Activated naive CD4-positive, alpha-beta T cell treated with anti-CD3 and anti-CD28 coated beads for 36 hours (primary cell): ENCODE measurements at regions not wholly inside any gene's neighbourhood (a gene's known extent, or its start where the extent isn't known, plus 50 kb on each side); places are given as distances from the start of the nearest gene placed in this dataset.

ENCODE experiments used
- CTCF ChIA-PET: fragments of 350-600 bp; sonication (Branson Sonifier 250); formaldehyde crosslinking; loops from one replicate; lab custom pipeline; 2021; ENCODE audit warnings: antibody characterized with exemption; lab: Charles Lee
- DNase-seq: peaks from one replicate; pipeline ENCODE4 v3.0.0-alpha.2; 2020
- H3K27ac Mint-ChIP-seq: one replicate; pipeline ENCODE4 v1.8.0; 2021; ENCODE audit warnings: mild to moderate bottlenecking, mixed read lengths
- H3K27me3 Mint-ChIP-seq: one replicate; pipeline ENCODE4 v1.8.0; 2021; ENCODE audit warnings: low read depth, mixed read lengths
- H3K36me3 Mint-ChIP-seq: one replicate; pipeline ENCODE4 v1.8.0; 2021; ENCODE audit warnings: low read depth, mixed read lengths
- H3K4me1 Mint-ChIP-seq: one replicate; pipeline ENCODE4 v1.8.0; 2021; ENCODE audit warnings: low read depth, mixed read lengths
- H3K4me3 Mint-ChIP-seq: one replicate; pipeline ENCODE4 v1.8.0; 2021; ENCODE audit warnings: mild to moderate bottlenecking, moderate library complexity, mixed read lengths
- H3K9me3 Mint-ChIP-seq: one replicate; pipeline ENCODE4 v1.8.0; 2021; ENCODE audit warnings: mixed read lengths
- intact Hi-C: fragments of 100-400 bp; cut with micrococcal nuclease; formaldehyde crosslinking; loops from one replicate; pipeline ENCODE4 v1.15.1; 2023

DNA sequence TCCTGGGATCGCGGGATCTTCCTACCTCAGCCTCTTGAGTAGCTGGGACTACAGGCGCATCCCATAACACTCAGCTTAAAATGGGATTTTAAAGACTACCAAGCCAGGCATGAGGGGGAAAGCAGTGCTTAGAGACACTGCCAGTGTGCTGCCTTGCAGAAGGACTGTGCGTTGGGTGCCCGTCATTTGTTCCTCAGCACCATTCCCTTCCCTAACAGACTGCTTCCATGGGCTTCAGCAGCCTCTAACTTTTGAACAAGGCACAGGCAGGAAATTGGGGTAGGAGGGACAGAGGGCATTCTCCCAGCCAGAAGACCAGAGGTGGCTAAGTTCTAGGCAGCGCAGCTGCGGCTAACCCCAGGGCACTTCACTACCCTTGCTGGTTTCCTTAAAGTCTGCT, 73.9 kb upstream of the USP24 start:
- intact Hi-C loops, result loop anchor here (5.0 to 10.0 kb wide), 2 partner anchors 176 to 1533 kb away; no protein-coding TSS in a partner anchor
- CTCF ChIA-PET, result interaction anchor here (1.1 kb wide), 1 partner anchor 49 kb away, joined by 4 read pairs; no protein-coding TSS in a partner anchor

DNA sequence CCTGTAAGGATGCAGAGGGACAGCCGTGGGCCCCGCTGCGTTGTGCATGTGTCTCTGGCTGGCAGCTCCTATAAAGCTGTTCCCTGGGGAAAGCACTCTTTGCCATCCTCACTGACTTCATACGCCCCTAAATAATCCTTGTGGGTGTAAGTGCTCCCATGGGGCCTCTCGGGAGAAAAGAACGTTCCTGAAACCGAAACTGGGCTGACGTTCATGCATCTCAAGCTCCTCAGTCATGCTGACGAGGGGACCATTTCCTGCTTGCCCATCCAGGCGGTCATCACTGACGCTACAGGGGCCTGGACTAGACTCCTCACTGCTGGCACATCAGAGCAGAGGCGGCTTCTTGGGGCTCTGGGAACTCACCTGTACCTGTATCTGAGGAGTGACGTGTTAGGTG, 73.1 kb upstream of the USP24 start:
- H3K4me3 Mint-ChIP-seq, result no peak overlapping the region
- CTCF ChIA-PET, result interaction anchor here (1.0 to 1.1 kb wide), 2 partner anchors 48 to 50 kb away, joined by 3 to 4 read pairs; no protein-coding TSS in a partner anchor
- H3K36me3 Mint-ChIP-seq, result no peaks in the 10 kb centered on the region
- H3K9me3 Mint-ChIP-seq, result no peaks in the 10 kb centered on the region
- peaks cover 25% of the 10 kb centered on the region for H3K4me1 Mint-ChIP-seq
- intact Hi-C loops, result loop anchor here (5.0 to 10.0 kb wide), 2 partner anchors 177 to 1534 kb away; no protein-coding TSS in a partner anchor
- no peak overlapping the region for H3K27ac Mint-ChIP-seq
- peaks cover 2% of the 10 kb centered on the region for H3K27me3 Mint-ChIP-seq
- no peak for DNase-seq

More for the DNA sequence above, 73.9 kb upstream of the USP24 start:
- H3K9me3 Mint-ChIP-seq, result no peaks in the 10 kb centered on the region
- H3K27me3 Mint-ChIP-seq, result peaks cover 2% of the 10 kb centered on the region
- no peak for DNase-seq
- peaks cover 25% of the 10 kb centered on the region for H3K4me1 Mint-ChIP-seq
- H3K27ac Mint-ChIP-seq, result no peak overlapping the region
- H3K36me3 Mint-ChIP-seq, result no peaks in the 10 kb centered on the region
- H3K4me3 Mint-ChIP-seq, result no peak overlapping the region

DNA sequence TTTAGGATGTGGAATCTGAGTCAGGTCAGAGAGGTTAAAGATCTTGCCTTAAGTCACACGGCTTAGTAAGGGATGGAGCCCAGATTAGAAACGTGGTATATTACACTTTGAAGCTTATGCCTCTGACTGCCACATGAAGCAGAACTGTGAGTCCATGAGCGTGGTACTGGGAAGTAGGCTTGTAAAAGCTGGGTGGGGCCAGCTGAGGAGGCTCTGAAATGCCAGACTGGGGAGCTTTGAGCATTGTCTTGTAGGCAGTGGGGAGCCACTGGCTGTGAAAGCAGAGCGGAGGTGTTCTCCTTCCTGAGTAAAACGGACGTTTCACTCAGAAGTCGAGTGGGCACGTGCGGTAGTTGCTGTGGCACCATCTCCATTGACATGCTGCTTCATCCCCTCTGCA, 72.6 kb upstream of the USP24 start:
- no peak for DNase-seq

DNA sequence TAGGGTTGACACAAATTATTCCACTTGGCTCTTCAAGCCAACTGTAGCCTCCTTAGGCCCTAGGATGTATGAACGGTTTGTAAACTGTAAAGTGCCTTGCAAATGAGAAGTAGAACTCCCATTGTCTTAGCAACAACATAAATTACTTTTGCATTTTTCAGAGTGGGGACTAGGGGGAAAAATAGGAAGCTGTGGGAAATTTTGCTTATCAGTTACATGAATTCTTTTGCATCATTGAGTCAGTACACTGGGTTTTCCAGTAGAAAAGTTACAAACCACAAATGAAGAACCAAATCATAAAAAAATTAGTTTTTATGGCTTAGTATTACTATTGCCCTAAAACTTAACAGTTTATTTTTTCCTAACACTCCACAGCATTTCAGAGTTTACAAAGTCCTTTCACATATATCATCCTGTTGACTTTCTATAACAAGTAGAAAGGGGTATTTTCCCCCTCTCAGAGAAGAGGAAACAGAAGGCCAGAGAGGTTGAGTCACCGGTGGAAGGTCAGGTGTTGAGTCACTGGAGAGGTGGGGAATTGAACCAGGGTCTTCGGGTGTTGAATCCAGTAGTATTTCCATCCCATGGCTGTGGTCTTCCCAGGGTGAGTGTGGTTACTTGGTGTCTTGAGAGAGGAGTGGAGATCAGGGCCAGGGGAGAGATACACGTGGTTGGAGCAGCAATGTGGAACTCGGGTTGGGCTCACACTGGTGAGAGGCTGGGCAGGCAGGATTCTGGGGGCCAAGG, 71.9 kb upstream of the USP24 start:
- H3K27me3 Mint-ChIP-seq, result no peaks in the 10 kb centered on the region
- H3K27ac Mint-ChIP-seq, result peak overlapping the region; percentile 72
- CTCF ChIA-PET, result interaction anchor here (1.4 kb wide), 1 partner anchor 31 kb away, joined by 3 read pairs; no protein-coding TSS in a partner anchor
- intact Hi-C loops, result loop anchor here (1.0 to 10.0 kb wide), 4 partner anchors 51 to 1535 kb away; no protein-coding TSS in a partner anchor
- H3K4me3 Mint-ChIP-seq, result peak overlapping the region; percentile 8
- no peaks in the 10 kb centered on the region for H3K9me3 Mint-ChIP-seq
- peak; percentile 60 for DNase-seq
- H3K36me3 Mint-ChIP-seq, result no peaks in the 10 kb centered on the region
- H3K4me1 Mint-ChIP-seq, result peaks cover 25% of the 10 kb centered on the region

More for the DNA sequence above, 72.6 kb upstream of the USP24 start:
- Mint-ChIP-seq H3K27me3 (peaks cover 2% of the 10 kb centered on the region), H3K36me3 (no peaks in the 10 kb centered on the region), H3K4me3 (no peak overlapping the region), H3K9me3 (no peaks in the 10 kb centered on the region), H3K4me1 (peaks cover 25% of the 10 kb centered on the region), H3K27ac (peak overlapping the region; percentile 64)
- intact Hi-C loops, result loop anchor here (1.0 to 10.0 kb wide), 4 partner anchors 51 to 1535 kb away; no protein-coding TSS in a partner anchor
- CTCF ChIA-PET, result interaction anchor here (1.0 kb wide), 1 partner anchor 49 kb away, joined by 3 read pairs; no protein-coding TSS in a partner anchor

DNA sequence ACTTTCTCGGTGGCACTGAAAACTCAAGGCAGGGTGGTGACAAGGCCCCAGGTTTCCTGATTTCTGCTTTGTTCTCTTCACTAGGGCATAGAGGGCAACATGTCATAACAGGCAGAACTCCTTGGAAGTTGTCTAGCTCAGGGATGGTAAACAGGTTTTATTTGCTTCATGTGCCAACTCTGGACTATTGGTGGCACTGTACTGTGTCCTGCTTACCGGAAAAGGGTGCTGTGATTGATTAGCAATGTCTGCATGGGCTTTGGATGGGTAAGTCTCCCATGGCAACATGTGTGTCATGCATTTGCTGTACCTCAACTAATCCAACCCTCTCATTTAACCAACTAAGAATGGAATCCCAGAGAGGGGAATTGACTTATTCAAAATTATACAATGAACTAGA, 70.7 kb upstream of the USP24 start:
- H3K4me3 Mint-ChIP-seq, result no peak overlapping the region
- no peak overlapping the region for H3K27ac Mint-ChIP-seq
- peaks cover 25% of the 10 kb centered on the region for H3K4me1 Mint-ChIP-seq
- H3K27me3 Mint-ChIP-seq, result peaks cover 2% of the 10 kb centered on the region
- CTCF ChIA-PET, result interaction anchor here (1.0 to 3.3 kb wide), 4 partner anchors 32 to 90 kb away, joined by 3 to 27 read pairs (median 4); no protein-coding TSS in a partner anchor
- no peaks in the 10 kb centered on the region for H3K9me3 Mint-ChIP-seq
- H3K36me3 Mint-ChIP-seq, result no peaks in the 10 kb centered on the region
- DNase-seq, result no peak
- intact Hi-C loops, result loop anchor here (2.0 to 10.0 kb wide), 4 partner anchors 179 to 1536 kb away; no protein-coding TSS in a partner anchor

DNA sequence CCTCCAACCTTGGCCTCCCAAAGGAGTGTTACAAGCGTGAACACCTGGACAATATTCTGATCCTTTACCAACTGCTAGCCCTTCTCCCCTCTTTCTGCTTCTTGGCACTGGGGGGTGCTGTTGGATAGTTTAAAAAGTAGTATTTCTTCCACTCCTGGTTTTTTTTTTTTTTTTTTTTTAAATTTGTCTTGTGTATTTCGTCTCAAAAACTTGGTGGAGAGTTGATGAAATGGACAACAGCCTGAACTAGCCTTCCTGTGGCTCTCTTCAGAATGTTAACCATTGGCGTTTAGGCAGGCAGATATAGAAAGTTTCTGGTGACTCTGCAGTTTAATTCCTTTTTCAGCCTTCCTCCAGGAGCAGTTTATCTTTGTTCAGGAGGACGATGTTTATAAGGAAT, 69.7 kb upstream of the USP24 start:
- intact Hi-C loops, result loop anchor here (2.0 to 10.0 kb wide), 3 partner anchors 180 to 1537 kb away; no protein-coding TSS in a partner anchor
- Mint-ChIP-seq H3K27me3 (peaks cover 2% of the 10 kb centered on the region), H3K4me3 (no peak overlapping the region), H3K36me3 (no peaks in the 10 kb centered on the region), H3K27ac (no peak overlapping the region), H3K4me1 (peaks cover 25% of the 10 kb centered on the region), H3K9me3 (no peaks in the 10 kb centered on the region)
- CTCF ChIA-PET, result interaction anchor here (0.5 to 8.8 kb wide), 20 partner anchors 11 to 214 kb away, joined by 3 to 121 read pairs (median 3); no protein-coding TSS in a partner anchor
- peak; percentile 52 for DNase-seq

DNA sequence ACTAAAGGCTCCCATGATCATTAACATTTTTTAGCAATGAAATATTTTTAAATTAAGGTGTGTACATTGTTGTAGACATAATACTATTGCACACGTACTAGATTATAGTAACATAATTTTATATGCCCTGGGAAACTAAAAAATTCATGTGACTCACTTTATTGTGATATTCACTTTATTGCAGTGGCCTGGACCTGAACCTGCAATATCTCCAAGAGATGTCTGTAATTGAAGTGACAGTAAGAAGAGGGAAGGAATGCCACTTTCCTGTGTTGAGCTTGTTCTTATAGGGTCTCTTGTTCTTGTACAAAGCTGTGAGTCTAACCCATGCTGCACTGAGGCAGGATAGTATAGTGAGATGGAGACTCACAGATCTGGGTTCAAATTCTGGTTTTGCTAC, 66.9 kb upstream of the USP24 start:
- intact Hi-C loops, result loop anchor here (10.0 kb wide), 1 partner anchor 183 kb away; no protein-coding TSS in a partner anchor
- DNase-seq, result no peak
- Mint-ChIP-seq H3K27me3 (peaks cover 2% of the 10 kb centered on the region), H3K27ac (no peak overlapping the region), H3K36me3 (no peaks in the 10 kb centered on the region), H3K9me3 (no peaks in the 10 kb centered on the region), H3K4me1 (peaks cover 29% of the 10 kb centered on the region), H3K4me3 (no peak overlapping the region)
- CTCF ChIA-PET, result interaction anchor here (1.0 to 8.8 kb wide), 3 partner anchors 84 to 142 kb away, joined by 3 to 121 read pairs (median 3); no protein-coding TSS in a partner anchor

DNA sequence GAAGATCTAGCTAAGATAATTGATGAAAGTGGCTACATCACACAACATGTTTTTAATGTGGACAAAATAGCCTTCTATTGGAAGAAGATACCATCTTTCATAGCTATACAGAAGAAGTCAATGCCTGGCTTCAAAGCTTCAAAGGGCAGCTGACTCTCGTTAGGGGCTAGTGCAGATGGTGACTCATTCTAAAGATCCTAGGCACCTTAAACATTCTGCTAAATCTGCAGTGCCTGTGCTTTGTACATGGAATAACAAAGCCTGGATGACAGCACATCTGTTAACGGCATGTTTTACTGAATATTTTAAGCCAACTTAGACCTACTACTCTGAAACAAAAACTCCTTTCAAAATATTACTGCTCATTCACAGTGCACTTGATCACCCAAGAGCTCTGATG, 65.6 kb upstream of the USP24 start:
- H3K9me3 Mint-ChIP-seq, result no peaks in the 10 kb centered on the region
- H3K27ac Mint-ChIP-seq, result no peak overlapping the region
- no peaks in the 10 kb centered on the region for H3K36me3 Mint-ChIP-seq
- DNase-seq, result no peak
- CTCF ChIA-PET, result interaction anchor here (0.6 to 8.8 kb wide), 4 partner anchors 57 to 154 kb away, joined by 4 to 121 read pairs (median 5); no protein-coding TSS in a partner anchor
- H3K4me1 Mint-ChIP-seq, result peaks cover 26% of the 10 kb centered on the region
- H3K4me3 Mint-ChIP-seq, result no peak overlapping the region
- intact Hi-C loops, result loop anchor here (10.0 kb wide), 1 partner anchor 184 kb away; no protein-coding TSS in a partner anchor
- H3K27me3 Mint-ChIP-seq, result peaks cover 2% of the 10 kb centered on the region

DNA sequence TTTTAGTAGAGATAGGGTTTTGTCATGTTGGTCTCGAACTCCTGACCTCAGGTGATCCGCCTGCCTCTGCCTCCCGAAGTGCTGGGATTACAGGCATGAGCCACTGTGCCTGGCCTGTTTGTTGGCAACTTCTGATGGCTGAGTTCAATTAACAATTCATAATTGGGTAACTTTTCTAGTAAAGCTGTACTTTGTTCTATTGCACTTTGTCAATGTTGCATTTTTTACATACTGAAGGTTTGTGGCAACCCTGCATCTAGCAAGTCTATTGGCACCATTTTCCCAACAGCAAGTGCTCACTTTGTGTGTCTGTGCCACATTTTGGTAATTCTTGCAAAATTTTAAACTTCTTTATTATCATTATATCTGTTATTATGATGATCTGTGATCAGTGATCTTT, 64.5 kb upstream of the USP24 start:
- Mint-ChIP-seq H3K9me3 (no peaks in the 10 kb centered on the region), H3K4me3 (no peak overlapping the region), H3K4me1 (peaks cover 22% of the 10 kb centered on the region), H3K36me3 (no peaks in the 10 kb centered on the region), H3K27me3 (peaks cover 2% of the 10 kb centered on the region), H3K27ac (no peak overlapping the region)
- no peak for DNase-seq
- CTCF ChIA-PET, result interaction anchor here (0.6 to 8.8 kb wide), 3 partner anchors 58 to 159 kb away, joined by 3 to 121 read pairs (median 6); no protein-coding TSS in a partner anchor
- intact Hi-C loops, result loop anchor here (10.0 kb wide), 1 partner anchor 185 kb away; no protein-coding TSS in a partner anchor

DNA sequence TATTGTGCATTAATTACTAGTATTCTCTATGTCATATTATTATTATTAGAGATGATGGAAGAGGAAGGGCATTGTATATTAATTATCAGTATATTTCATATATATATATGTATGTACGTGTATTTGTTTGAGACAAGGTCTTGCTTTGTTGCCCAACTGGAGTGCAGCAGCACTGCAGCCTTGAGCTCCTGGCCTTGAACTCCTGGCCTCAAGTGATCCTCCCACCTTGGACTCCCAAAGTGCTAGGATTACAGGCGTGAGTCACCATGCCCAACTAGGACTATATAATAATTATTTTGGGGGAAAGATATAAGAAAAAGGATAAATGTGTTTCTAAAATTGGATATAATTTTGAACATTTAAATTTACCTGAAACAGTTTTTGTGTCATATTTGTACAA, 63.2 kb upstream of the USP24 start:
- Mint-ChIP-seq H3K4me3 (no peak overlapping the region), H3K9me3 (no peaks in the 10 kb centered on the region), H3K36me3 (no peaks in the 10 kb centered on the region), H3K4me1 (peaks cover 22% of the 10 kb centered on the region), H3K27me3 (peaks cover 2% of the 10 kb centered on the region), H3K27ac (no peak overlapping the region)
- intact Hi-C loops, result no loop called here
- DNase-seq, result no peak
- CTCF ChIA-PET, result interaction anchor here (0.6 to 8.8 kb wide), 19 partner anchors 14 to 219 kb away, joined by 3 to 121 read pairs (median 4); no protein-coding TSS in a partner anchor

DNA sequence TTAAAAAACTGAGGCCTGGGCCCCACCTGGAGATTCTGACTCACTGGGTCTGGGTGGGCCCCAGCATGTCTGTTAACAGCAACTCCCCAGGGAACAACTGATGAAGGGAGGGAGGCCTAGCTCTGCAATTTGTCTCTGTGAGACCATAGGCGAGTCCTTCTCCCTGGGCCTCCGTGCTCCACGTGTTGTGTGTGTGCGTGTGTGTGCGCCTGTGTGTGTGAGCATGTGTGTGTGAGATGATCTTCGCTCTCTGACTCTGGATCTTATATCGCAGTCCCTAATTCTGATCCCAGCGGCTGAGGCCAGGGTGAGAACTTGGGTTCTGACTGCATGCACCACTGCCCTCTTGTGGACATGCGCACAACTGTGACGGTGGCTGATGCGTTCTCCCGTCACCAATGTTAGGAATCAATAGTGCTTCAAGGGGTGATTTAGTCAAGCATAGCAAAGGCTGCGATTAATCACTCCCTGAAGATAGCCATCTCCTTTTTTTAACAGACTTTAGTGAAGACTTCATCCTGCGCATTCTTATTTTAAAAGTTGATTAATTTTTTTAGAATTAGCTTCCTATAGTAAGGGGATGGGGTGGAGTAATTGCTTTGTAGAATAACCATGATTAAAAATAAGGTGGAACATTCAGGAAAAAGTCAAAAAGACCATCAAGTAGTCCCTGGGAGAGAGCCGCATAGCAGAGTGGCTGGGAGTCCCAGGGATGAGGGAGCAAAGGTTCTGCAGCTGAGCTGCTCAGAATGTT, 62.4 kb upstream of the USP24 start:
- CTCF ChIA-PET, result interaction anchor here (0.6 to 8.8 kb wide), 26 partner anchors 15 to 218 kb away, joined by 3 to 121 read pairs (median 4); no protein-coding TSS in a partner anchor
- peak overlapping the region; percentile 5 for H3K4me3 Mint-ChIP-seq
- no peaks in the 10 kb centered on the region for H3K9me3 Mint-ChIP-seq
- peaks cover 22% of the 10 kb centered on the region for H3K4me1 Mint-ChIP-seq
- no peaks in the 10 kb centered on the region for H3K36me3 Mint-ChIP-seq
- peak; percentile 94 for DNase-seq
- H3K27ac Mint-ChIP-seq, result peak overlapping the region; percentile 37
- H3K27me3 Mint-ChIP-seq, result peaks cover 2% of the 10 kb centered on the region
- intact Hi-C loops, result loop anchor here (1.0 to 2.0 kb wide), 8 partner anchors 60 to 333 kb away; no protein-coding TSS in a partner anchor
